HG03139 (cell line): ENCODE measurements at regions not wholly inside any gene's neighbourhood (a gene's known extent, or its start where the extent isn't known, plus 50 kb on each side); places are given as distances from the start of the nearest gene placed in this dataset.

Source experiments
- ATAC-seq: cut with Tn5 transposase; IDR thresholded peaks from one replicate; pipeline ENCODE4 v1.9.1; 2021; ENCODE audit not compliant: unreplicated experiment

DNA sequence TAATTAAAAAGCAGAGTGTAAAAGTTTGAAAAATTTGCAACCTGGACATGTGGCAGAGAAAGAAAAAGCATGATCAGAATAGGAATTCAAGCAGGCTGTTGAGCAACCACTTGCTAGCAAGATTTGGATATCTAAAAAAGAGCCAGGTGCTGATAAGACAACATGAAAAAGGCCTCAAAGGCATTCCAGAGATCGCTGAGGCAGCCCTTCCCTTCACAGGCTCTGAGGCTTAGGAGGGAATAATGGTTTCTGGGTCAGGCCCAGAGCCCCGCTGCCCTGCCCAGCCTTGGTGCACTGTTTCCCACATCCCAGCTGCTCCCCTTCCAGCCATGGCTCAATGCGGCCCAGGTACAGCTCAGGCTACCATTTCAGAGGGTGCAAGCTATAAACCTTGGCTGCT is 64.1 kb upstream of the EEPD1 start:
- ATAC-seq = no peak

DNA sequence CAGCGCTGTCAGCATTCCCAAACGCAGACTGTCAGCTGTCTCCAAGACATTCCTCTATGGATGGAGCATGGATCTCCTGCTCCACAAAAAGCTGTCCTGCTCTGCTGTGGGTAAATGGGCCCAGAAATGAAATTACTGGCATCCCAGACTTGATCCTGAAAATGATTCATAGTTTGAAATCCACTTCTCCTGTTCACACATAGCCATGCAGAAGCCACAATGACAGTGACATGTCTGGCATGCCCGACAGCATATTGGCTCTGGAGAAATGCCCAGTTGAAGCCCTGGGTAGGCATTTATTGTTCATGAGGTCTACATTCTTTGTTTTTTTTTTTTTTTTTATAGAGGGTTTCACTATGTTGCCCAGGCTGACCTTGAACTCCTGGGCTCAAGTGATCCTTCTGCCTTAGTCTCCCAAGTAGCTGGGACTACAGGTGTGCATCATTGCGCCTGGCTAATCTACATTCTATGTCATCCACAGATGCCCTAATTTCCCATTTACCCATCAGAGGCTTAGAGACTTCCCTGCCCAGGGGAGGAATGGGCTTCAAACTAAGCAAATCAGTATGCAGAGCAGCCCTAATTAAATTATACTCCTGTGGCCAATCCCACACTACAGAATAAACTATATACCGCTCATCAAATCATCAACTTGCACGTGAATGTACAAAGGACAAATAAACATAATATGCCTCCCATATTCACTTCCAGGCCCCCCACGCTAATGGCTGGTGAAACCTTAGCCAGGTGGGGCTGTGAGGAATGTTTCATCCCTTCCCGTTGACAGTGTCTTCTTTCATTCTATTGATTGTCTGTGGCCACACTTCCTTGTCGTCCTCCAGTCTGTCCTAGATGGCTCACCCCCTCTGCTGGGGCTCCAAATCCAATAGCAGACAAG is 61.8 kb upstream of the EEPD1 start:
- ATAC-seq = no peak

DNA sequence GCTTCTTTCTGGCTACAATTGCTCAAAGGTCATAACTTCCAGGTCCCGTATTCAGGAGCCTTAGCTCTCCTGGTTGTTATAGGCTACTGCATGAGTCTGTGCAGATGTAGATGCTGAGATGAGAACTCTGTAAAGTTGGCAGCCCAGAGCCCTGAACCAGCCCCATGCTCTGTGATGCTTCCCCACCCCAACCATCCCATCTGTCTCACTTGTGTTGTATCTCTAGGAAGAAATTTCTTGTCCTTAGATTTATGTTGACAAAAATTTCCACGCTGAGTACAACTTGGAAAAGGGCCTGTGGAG is 61.2 kb upstream of the EEPD1 start:
- ATAC-seq = no peak

GRCh38 chr7:36092221-36092771 is 60.8 kb upstream of the EEPD1 start:
- ATAC-seq = no peak

DNA sequence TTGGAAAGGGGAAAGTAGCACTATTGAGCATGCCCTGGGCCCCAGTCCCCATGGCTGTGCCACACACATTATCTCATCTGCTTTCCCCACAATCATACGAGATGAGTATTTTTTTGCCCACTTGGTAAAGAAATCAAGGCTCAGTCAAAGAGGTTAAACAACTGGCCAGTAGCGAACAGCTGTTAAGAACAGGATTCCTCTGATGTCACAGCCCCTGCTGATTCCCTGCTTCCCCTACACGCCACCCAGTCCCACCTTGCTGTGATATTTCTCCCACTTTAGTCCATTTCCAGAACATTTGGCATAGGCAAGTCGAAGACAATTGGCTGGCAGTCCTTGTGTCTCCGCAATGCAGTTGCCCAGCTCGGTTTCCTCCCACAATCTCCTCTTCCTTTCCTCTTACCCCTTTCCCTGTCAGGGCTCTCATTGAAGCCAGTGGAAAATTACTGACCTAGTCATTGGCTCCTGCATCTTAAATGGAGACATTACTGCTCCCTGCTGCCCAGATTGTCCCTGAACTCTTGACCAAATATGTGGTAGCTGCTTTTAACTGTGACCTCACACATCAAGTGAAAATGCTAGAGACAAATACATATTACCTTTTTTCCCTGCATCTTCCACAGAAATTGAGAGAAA is 56.5 kb upstream of the EEPD1 start:
- ATAC-seq = no peak

DNA sequence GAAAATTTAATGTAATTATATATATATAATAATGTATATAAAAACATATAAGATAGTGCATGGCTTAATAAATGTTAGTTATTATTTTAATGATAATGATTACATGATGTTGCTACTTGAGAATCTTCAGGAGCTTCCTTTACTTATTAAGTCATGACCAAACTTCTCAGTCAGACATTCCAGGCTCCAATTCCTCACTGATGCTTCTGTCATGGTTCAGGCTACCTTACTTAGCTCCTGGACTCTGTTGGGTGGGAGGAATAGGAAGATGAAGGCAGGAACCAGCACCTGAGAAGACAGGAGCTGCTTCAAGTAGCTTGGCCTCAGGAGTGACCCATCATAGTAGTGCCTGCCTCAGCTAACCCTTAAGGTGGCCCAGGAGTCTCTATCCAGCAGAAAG is 55.0 kb upstream of the EEPD1 start:
- no peak for ATAC-seq

- ATAC-seq = no peak
Measured at GRCh38 chr7:36100226-36100625, 52.8 kb upstream of the EEPD1 start.

DNA sequence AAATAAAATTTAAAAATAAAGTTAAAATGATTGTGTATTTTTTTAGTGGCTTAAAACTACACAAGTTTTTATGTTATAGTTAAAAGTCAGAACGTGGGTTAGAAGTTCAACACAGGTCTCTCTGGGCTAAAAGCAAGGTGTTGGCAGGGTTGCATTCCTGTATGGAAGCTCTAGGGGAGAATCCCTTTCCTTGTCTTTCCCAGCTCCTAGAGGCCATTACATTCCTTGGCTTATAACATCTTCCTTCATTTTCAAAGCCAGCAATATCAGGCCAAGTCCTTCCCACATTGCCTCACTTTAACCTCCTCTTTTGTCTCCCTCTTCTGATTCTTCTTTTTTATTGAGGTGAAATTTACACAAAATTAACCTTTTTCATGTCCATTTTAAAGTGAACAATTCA is 52.4 kb upstream of the EEPD1 start:
- no peak for ATAC-seq
